Karpas-422 (cell line): ENCODE measurements at regions not wholly inside any gene's neighbourhood (a gene's known extent, or its start where the extent isn't known, plus 50 kb on each side); places are given as distances from the start of the nearest gene placed in this dataset.

ENCODE experiments used
- DNase-seq: peaks from one replicate; pipeline ENCODE4 v3.0.0-alpha.2; 2015
- H2AFZ ChIP-seq: fragments of 200-600 bp; sonication (generic); 2 replicates; pipeline ENCODE4 v1.6.1; 2014; ENCODE audit warnings: antibody characterized with exemption, low read length, mixed read lengths
- H3K27ac ChIP-seq: fragments of 200-600 bp; sonication (generic); 2 replicates; pipeline ENCODE4 v1.5.1; 2014; ENCODE audit warnings: mild to moderate bottlenecking, low read length, moderate library complexity
- H3K27me3 ChIP-seq: fragments of 200-600 bp; sonication (generic); 2 replicates; pipeline ENCODE4 v1.6.1; 2014; ENCODE audit warnings: low read length, mixed read lengths
- H3K36me3 ChIP-seq: fragments of 200-600 bp; sonication (generic); 2 replicates; pipeline ENCODE4 v1.6.1; 2014; ENCODE audit warnings: low read length, mixed read lengths; ENCODE audit not compliant: insufficient read depth
- H3K4me1 ChIP-seq: fragments of 200-600 bp; sonication (generic); 2 replicates; pipeline ENCODE4 v1.6.1; 2014; ENCODE audit warnings: mild to moderate bottlenecking, low read length, mixed read lengths
- H3K4me2 ChIP-seq: fragments of 200-600 bp; sonication (generic); 2 replicates; pipeline ENCODE4 v1.6.1; 2014; ENCODE audit warnings: low read length, low read depth, mild to moderate bottlenecking; ENCODE audit not compliant: poor library complexity, severe bottlenecking
- H3K4me3 ChIP-seq: fragments of 200-600 bp; sonication (generic); 2 replicates; pipeline ENCODE4 v1.5.1; 2014; ENCODE audit warnings: mild to moderate bottlenecking, antibody characterized with exemption, low read length, mixed read lengths
- H3K79me2 ChIP-seq: fragments of 200-600 bp; sonication (generic); 2 replicates; pipeline ENCODE4 v1.6.1; 2014; ENCODE audit warnings: mild to moderate bottlenecking, low read length, mixed read lengths
- H3K9ac ChIP-seq: fragments of 200-600 bp; sonication (generic); 2 replicates; pipeline ENCODE4 v1.6.0; 2014; ENCODE audit warnings: low read length
- H3K9me2 ChIP-seq: fragments of 200-600 bp; sonication (generic), shearing (Covaris generic); replicated peaks from 2 replicates; pipeline ENCODE4 v1.6.0; 2014; ENCODE audit warnings: mild to moderate bottlenecking, low read length, moderate library complexity; ENCODE audit not compliant: insufficient read depth
- H3K9me3 ChIP-seq: fragments of 300-700, 200-600 bp; sonication (generic); 2 replicates; pipeline ENCODE4 v1.6.1; 2014; ENCODE audit warnings: low read length, mixed read lengths
- H4K20me1 ChIP-seq: fragments of 200-600 bp; sonication (generic); 2 replicates; pipeline ENCODE4 v1.6.1; 2014; ENCODE audit warnings: mild to moderate bottlenecking, antibody characterized with exemption, low read length, low read depth; ENCODE audit not compliant: insufficient read depth

GRCh38 chr9:23215688-23216087 is 610.4 kb downstream of the ELAVL2 start:
- H3K27ac ChIP-seq = no peak overlapping the region
- no peaks in the 10 kb centered on the region for H3K9me2 ChIP-seq
- H3K79me2 ChIP-seq = no peaks in the 10 kb centered on the region
- H3K36me3 ChIP-seq = no peaks in the 10 kb centered on the region
- no peaks in the 10 kb centered on the region for H4K20me1 ChIP-seq
- no peak overlapping the region for H3K9ac ChIP-seq
- H2AFZ ChIP-seq = no peak overlapping the region
- H3K4me2 ChIP-seq = no peak overlapping the region
- DNase-seq = no peak
- no peaks in the 10 kb centered on the region for H3K4me1 ChIP-seq
- no peaks in the 10 kb centered on the region for H3K9me3 ChIP-seq
- H3K27me3 ChIP-seq = no peaks in the 10 kb centered on the region
- H3K4me3 ChIP-seq = no peak overlapping the region

GRCh38 chr9:23219471-23219870 is 606.6 kb downstream of the ELAVL2 start:
- Histone ChIP-seq H3K27me3 (no peaks in the 10 kb centered on the region), H3K27ac (no peak overlapping the region), H3K9me2 (no peaks in the 10 kb centered on the region), H2AFZ (no peak overlapping the region), H3K79me2 (no peaks in the 10 kb centered on the region), H3K4me2 (no peak overlapping the region), H4K20me1 (no peaks in the 10 kb centered on the region), H3K4me3 (no peak overlapping the region), H3K9me3 (no peaks in the 10 kb centered on the region), H3K4me1 (no peaks in the 10 kb centered on the region), H3K9ac (no peak overlapping the region), H3K36me3 (no peaks in the 10 kb centered on the region)
- no peak for DNase-seq

- no peak overlapping the region for H3K27ac ChIP-seq
- no peaks in the 10 kb centered on the region for H3K9me3 ChIP-seq
- no peaks in the 10 kb centered on the region for H3K36me3 ChIP-seq
- no peaks in the 10 kb centered on the region for H3K27me3 ChIP-seq
- no peak for DNase-seq
- no peak overlapping the region for H3K4me2 ChIP-seq
- no peak overlapping the region for H3K4me3 ChIP-seq
- H3K9ac ChIP-seq = no peak overlapping the region
- H2AFZ ChIP-seq = no peak overlapping the region
- H3K9me2 ChIP-seq = no peaks in the 10 kb centered on the region
- no peaks in the 10 kb centered on the region for H3K4me1 ChIP-seq
- H3K79me2 ChIP-seq = no peaks in the 10 kb centered on the region
- H4K20me1 ChIP-seq = no peaks in the 10 kb centered on the region
Measured at GRCh38 chr9:23220171-23220570, 605.9 kb downstream of the ELAVL2 start.

- H3K4me2 ChIP-seq = no peak overlapping the region
Measured at GRCh38 chr9:23220957-23221356, 605.1 kb downstream of the ELAVL2 start.

GRCh38 chr9:23229890-23230317 is 596.1 kb downstream of the ELAVL2 start:
- no peaks in the 10 kb centered on the region for H3K9me2 ChIP-seq
- H3K79me2 ChIP-seq = no peaks in the 10 kb centered on the region
- H2AFZ ChIP-seq = no peak overlapping the region
- no peaks in the 10 kb centered on the region for H3K27me3 ChIP-seq
- H3K4me3 ChIP-seq = no peak overlapping the region
- no peak overlapping the region for H3K9ac ChIP-seq
- H3K4me2 ChIP-seq = no peak overlapping the region
- H4K20me1 ChIP-seq = no peaks in the 10 kb centered on the region
- no peak overlapping the region for H3K27ac ChIP-seq
- H3K4me1 ChIP-seq = no peaks in the 10 kb centered on the region
- no peak for DNase-seq
- no peaks in the 10 kb centered on the region for H3K9me3 ChIP-seq
- H3K36me3 ChIP-seq = no peaks in the 10 kb centered on the region

More at GRCh38 chr9:23220957-23221356, 605.1 kb downstream of the ELAVL2 start:
- no peak overlapping the region for H2AFZ ChIP-seq
- H3K4me1 ChIP-seq = no peaks in the 10 kb centered on the region
- no peak overlapping the region for H3K9ac ChIP-seq
- H3K9me2 ChIP-seq = no peaks in the 10 kb centered on the region
- H3K79me2 ChIP-seq = no peaks in the 10 kb centered on the region
- no peaks in the 10 kb centered on the region for H3K27me3 ChIP-seq
- no peak for DNase-seq
- H3K36me3 ChIP-seq = no peaks in the 10 kb centered on the region
- H3K27ac ChIP-seq = no peak overlapping the region
- no peaks in the 10 kb centered on the region for H3K9me3 ChIP-seq
- no peaks in the 10 kb centered on the region for H4K20me1 ChIP-seq
- no peak overlapping the region for H3K4me3 ChIP-seq

- DNase-seq = no peak
- Histone ChIP-seq H3K4me1 (no peaks in the 10 kb centered on the region), H3K9ac (no peak overlapping the region), H3K27me3 (no peaks in the 10 kb centered on the region), H3K9me2 (no peaks in the 10 kb centered on the region), H3K36me3 (no peaks in the 10 kb centered on the region), H3K4me2 (no peak overlapping the region), H3K27ac (no peak overlapping the region), H3K9me3 (no peaks in the 10 kb centered on the region), H3K79me2 (no peaks in the 10 kb centered on the region), H3K4me3 (no peak overlapping the region), H2AFZ (no peak overlapping the region), H4K20me1 (no peaks in the 10 kb centered on the region)
Measured at GRCh38 chr9:23232831-23233230, 593.2 kb downstream of the ELAVL2 start.

- no peaks in the 10 kb centered on the region for H3K27me3 ChIP-seq
- no peak overlapping the region for H3K27ac ChIP-seq
- H2AFZ ChIP-seq = no peak overlapping the region
- H3K9me2 ChIP-seq = no peaks in the 10 kb centered on the region
- DNase-seq = no peak
- no peaks in the 10 kb centered on the region for H3K79me2 ChIP-seq
- no peaks in the 10 kb centered on the region for H3K9me3 ChIP-seq
- no peak overlapping the region for H3K4me3 ChIP-seq
- no peaks in the 10 kb centered on the region for H3K4me1 ChIP-seq
- no peaks in the 10 kb centered on the region for H4K20me1 ChIP-seq
- no peak overlapping the region for H3K4me2 ChIP-seq
- H3K9ac ChIP-seq = no peak overlapping the region
- no peaks in the 10 kb centered on the region for H3K36me3 ChIP-seq
Measured at GRCh38 chr9:23243523-23243922, 582.5 kb downstream of the ELAVL2 start.

GRCh38 chr9:23245067-23245466 is 581.0 kb downstream of the ELAVL2 start:
- no peak for DNase-seq
- H3K9ac ChIP-seq = no peak overlapping the region
- H3K79me2 ChIP-seq = no peaks in the 10 kb centered on the region
- H4K20me1 ChIP-seq = no peaks in the 10 kb centered on the region
- no peaks in the 10 kb centered on the region for H3K9me3 ChIP-seq
- H3K9me2 ChIP-seq = no peaks in the 10 kb centered on the region
- H2AFZ ChIP-seq = no peak overlapping the region
- no peak overlapping the region for H3K4me2 ChIP-seq
- H3K36me3 ChIP-seq = no peaks in the 10 kb centered on the region
- H3K27me3 ChIP-seq = no peaks in the 10 kb centered on the region
- no peaks in the 10 kb centered on the region for H3K4me1 ChIP-seq
- H3K4me3 ChIP-seq = no peak overlapping the region
- H3K27ac ChIP-seq = no peak overlapping the region
